Nephron progenitor cell (in vitro differentiated cells): ENCODE measurements at regions not wholly inside any gene's neighbourhood (a gene's known extent, or its start where the extent isn't known, plus 50 kb on each side); places are given as distances from the start of the nearest gene placed in this dataset.

Source experiments
- DNase-seq: peaks from one replicate; pipeline ENCODE4 v3.0.0; 2021
- H3K27ac Mint-ChIP-seq: 2 replicates; pipeline ENCODE4 v1.8.0; 2021; ENCODE audit warnings: mild to moderate bottlenecking, moderate library complexity, mixed read lengths
- H3K27me3 Mint-ChIP-seq: 2 replicates; pipeline ENCODE4 v1.8.0; 2021; ENCODE audit warnings: mild to moderate bottlenecking, low read depth, mixed read lengths; ENCODE audit not compliant: poor library complexity
- H3K36me3 Mint-ChIP-seq: 2 replicates; pipeline ENCODE4 v1.8.0; 2021; ENCODE audit warnings: low read depth, mixed read lengths
- H3K4me1 Mint-ChIP-seq: 2 replicates; pipeline ENCODE4 v1.8.0; 2021; ENCODE audit warnings: mixed read lengths
- H3K4me3 Mint-ChIP-seq: 2 replicates; pipeline ENCODE4 v1.8.0; 2021; ENCODE audit warnings: mild to moderate bottlenecking, moderate library complexity, mixed read lengths
- H3K9me3 Mint-ChIP-seq: 2 replicates; pipeline ENCODE4 v1.8.0; 2021; ENCODE audit warnings: mild to moderate bottlenecking, moderate library complexity, mixed read lengths
- TF ChIP-seq, protein P1 (sequence below): fragments of 200-600 bp; sonication (generic); IDR thresholded peaks from 2 replicates; pipeline ENCODE4 v1.5.0; 2021; ENCODE audit warnings: antibody characterized with exemption

DNA sequence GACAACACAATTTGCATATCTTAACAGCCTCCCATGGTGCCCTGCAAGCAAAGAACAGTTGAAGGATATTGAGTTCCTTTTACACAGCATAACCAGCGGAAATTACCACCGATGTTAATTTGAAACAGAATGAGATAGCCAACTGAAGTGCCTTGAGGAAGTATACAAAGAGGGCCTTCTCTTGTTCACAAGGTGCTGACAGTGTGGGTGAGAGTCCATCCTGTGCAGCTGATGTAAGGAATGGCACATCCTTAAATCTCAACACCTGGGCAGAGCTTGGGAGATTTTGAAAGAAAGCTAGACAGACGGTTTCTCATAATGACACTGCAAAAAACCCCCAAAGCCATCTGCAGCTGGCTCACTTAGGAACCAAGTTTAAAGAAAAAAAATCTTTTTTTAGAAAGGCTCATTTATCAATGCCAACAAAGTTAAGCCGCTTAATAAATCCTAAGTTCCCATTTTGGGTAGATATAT lies 818.6 kb downstream of the KCNJ2 start:
- peaks cover 2% of the 10 kb centered on the region for H3K27me3 Mint-ChIP-seq
- TF ChIP-seq, protein P1, sequence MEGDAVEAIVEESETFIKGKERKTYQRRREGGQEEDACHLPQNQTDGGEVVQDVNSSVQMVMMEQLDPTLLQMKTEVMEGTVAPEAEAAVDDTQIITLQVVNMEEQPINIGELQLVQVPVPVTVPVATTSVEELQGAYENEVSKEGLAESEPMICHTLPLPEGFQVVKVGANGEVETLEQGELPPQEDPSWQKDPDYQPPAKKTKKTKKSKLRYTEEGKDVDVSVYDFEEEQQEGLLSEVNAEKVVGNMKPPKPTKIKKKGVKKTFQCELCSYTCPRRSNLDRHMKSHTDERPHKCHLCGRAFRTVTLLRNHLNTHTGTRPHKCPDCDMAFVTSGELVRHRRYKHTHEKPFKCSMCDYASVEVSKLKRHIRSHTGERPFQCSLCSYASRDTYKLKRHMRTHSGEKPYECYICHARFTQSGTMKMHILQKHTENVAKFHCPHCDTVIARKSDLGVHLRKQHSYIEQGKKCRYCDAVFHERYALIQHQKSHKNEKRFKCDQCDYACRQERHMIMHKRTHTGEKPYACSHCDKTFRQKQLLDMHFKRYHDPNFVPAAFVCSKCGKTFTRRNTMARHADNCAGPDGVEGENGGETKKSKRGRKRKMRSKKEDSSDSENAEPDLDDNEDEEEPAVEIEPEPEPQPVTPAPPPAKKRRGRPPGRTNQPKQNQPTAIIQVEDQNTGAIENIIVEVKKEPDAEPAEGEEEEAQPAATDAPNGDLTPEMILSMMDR = no peak
- peaks cover 48% of the 10 kb centered on the region for H3K9me3 Mint-ChIP-seq
- no peak for DNase-seq
- peak overlapping the region; percentile 28 for H3K27ac Mint-ChIP-seq
- H3K36me3 Mint-ChIP-seq = peaks cover 13% of the 10 kb centered on the region
- H3K4me1 Mint-ChIP-seq = peaks cover 10% of the 10 kb centered on the region
- H3K4me3 Mint-ChIP-seq = no peak overlapping the region

GRCh38 chr17:70988622-70989021 lies 819.3 kb downstream of the KCNJ2 start:
- Mint-ChIP-seq H3K4me3 (no peak overlapping the region), H3K9me3 (peaks cover 43% of the 10 kb centered on the region), H3K27ac (no peak overlapping the region), H3K4me1 (peaks cover 10% of the 10 kb centered on the region), H3K27me3 (peaks cover 2% of the 10 kb centered on the region), H3K36me3 (peaks cover 14% of the 10 kb centered on the region)
- TF ChIP-seq, protein P1 = no peak
- DNase-seq = no peak

- H3K27ac Mint-ChIP-seq = no peak overlapping the region
- no peak overlapping the region for H3K4me3 Mint-ChIP-seq
- peaks cover 14% of the 10 kb centered on the region for H3K36me3 Mint-ChIP-seq
- H3K27me3 Mint-ChIP-seq = no peaks in the 10 kb centered on the region
- TF ChIP-seq, protein P1 = no peak
- DNase-seq = no peak
- peaks cover 10% of the 10 kb centered on the region for H3K4me1 Mint-ChIP-seq
- peaks cover 38% of the 10 kb centered on the region for H3K9me3 Mint-ChIP-seq
Measured at GRCh38 chr17:70989280-70989679, 819.9 kb downstream of the KCNJ2 start.

- H3K27ac Mint-ChIP-seq = no peak overlapping the region
- no peak overlapping the region for H3K4me3 Mint-ChIP-seq
- peaks cover 33% of the 10 kb centered on the region for H3K9me3 Mint-ChIP-seq
- peaks cover 12% of the 10 kb centered on the region for H3K36me3 Mint-ChIP-seq
- no peak for DNase-seq
- no peaks in the 10 kb centered on the region for H3K27me3 Mint-ChIP-seq
- TF ChIP-seq, protein P1 = no peak
- peaks cover 5% of the 10 kb centered on the region for H3K4me1 Mint-ChIP-seq
Measured at GRCh38 chr17:70994194-70994593, 824.9 kb downstream of the KCNJ2 start.

GRCh38 chr17:70995997-70996396 lies 826.7 kb downstream of the KCNJ2 start:
- no peak for DNase-seq
- Mint-ChIP-seq H3K36me3 (peaks cover 12% of the 10 kb centered on the region), H3K4me1 (no peaks in the 10 kb centered on the region), H3K4me3 (no peak overlapping the region), H3K27me3 (no peaks in the 10 kb centered on the region), H3K27ac (no peak overlapping the region), H3K9me3 (peaks cover 28% of the 10 kb centered on the region)
- TF ChIP-seq, protein P1 = no peak

- H3K27me3 Mint-ChIP-seq = peaks cover 4% of the 10 kb centered on the region
- no peak for DNase-seq
- H3K4me1 Mint-ChIP-seq = no peaks in the 10 kb centered on the region
- no peak overlapping the region for H3K4me3 Mint-ChIP-seq
- no peaks in the 10 kb centered on the region for H3K36me3 Mint-ChIP-seq
- TF ChIP-seq, protein P1 = no peak
- H3K9me3 Mint-ChIP-seq = no peaks in the 10 kb centered on the region
- no peak overlapping the region for H3K27ac Mint-ChIP-seq
Measured at GRCh38 chr17:71003736-71004135, 834.4 kb downstream of the KCNJ2 start.
